CD4-positive, alpha-beta memory T cell (primary cell): ENCODE measurements at regions not wholly inside any gene's neighbourhood (a gene's known extent, or its start where the extent isn't known, plus 50 kb on each side); places are given as distances from the start of the nearest gene placed in this dataset.
"Not testable (repeated sequence)": the region's sequence is repeated elsewhere in the genome, so short reads cannot be mapped to it uniquely, and the experiment has no call there.

ENCODE experiments used
- CTCF ChIA-PET: fragments of 350-600 bp; sonication (Branson Sonifier 250); formaldehyde crosslinking; loops from one replicate; lab custom pipeline; 2021; ENCODE audit warnings: inconsistent platforms; ENCODE audit not compliant: partially characterized antibody; lab: Charles Lee
- POLR2A ChIA-PET: fragments of 350-600 bp; sonication (Branson Sonifier 250); formaldehyde crosslinking; loops from one replicate; lab custom pipeline; 2021; ENCODE audit not compliant: partially characterized antibody; lab: Charles Lee
- DNase-seq, 5 donors: peaks; one replicate each; pipeline versions ENCODE4 v3.0.0 to v3.0.0-alpha.2; 2020 to 2022; ENCODE audit warnings: mixed read lengths in 1 of 5
- H3K27ac ChIP-seq: one replicate; pipeline ENCODE4 v1.7.0; 2013; ENCODE audit warnings: low read depth, low read length
- H3K27me3 ChIP-seq: 2 replicates; pipeline ENCODE4 v1.7.0; 2013; ENCODE audit warnings: mild to moderate bottlenecking, low read length, moderate library complexity; ENCODE audit not compliant: insufficient read depth
- H3K36me3 ChIP-seq: 2 replicates; pipeline ENCODE4 v1.7.0; 2013; ENCODE audit warnings: mild to moderate bottlenecking, low read length, moderate library complexity; ENCODE audit not compliant: insufficient read depth
- H3K4me1 ChIP-seq: 2 replicates; pipeline ENCODE4 v1.7.0; 2013; ENCODE audit warnings: mild to moderate bottlenecking, low read length, moderate library complexity; ENCODE audit not compliant: insufficient read depth
- H3K4me3 ChIP-seq, 2 donors: one replicate each; pipeline ENCODE4 v1.7.0; 2013; ENCODE audit warnings: low read length in 2 of 2, mild to moderate bottlenecking in 1 of 2
- H3K9me3 ChIP-seq, 2 donors: one replicate each; pipeline ENCODE4 v1.7.0; 2013; ENCODE audit warnings: low read length in 2 of 2, control low read depth in 1 of 2; ENCODE audit not compliant: control insufficient read depth in 1 of 2
- H3K27ac Mint-ChIP-seq, 7 donors: one replicate each; pipeline ENCODE4 v1.8.0; 2020 to 2021; ENCODE audit warnings: mixed read lengths in 7 of 7, mild to moderate bottlenecking in 6 of 7, inconsistent platforms in 3 of 7, moderate library complexity in 3 of 7
- H3K27me3 Mint-ChIP-seq, 2 donors: one replicate each; pipeline ENCODE4 v1.8.0; 2020 to 2021; ENCODE audit warnings: mixed read lengths in 2 of 2
- H3K36me3 Mint-ChIP-seq, 2 donors: one replicate each; pipeline ENCODE4 v1.8.0; 2020 to 2021; ENCODE audit warnings: mixed read lengths in 2 of 2, inconsistent platforms in 1 of 2, mild to moderate bottlenecking in 1 of 2
- H3K4me1 Mint-ChIP-seq, 4 donors: one replicate each; pipeline ENCODE4 v1.8.0; 2020 to 2021; ENCODE audit warnings: mixed read lengths in 4 of 4, mild to moderate bottlenecking in 1 of 4
- H3K4me3 Mint-ChIP-seq, 8 donors: one replicate each; pipeline ENCODE4 v1.8.0; 2020 to 2021; ENCODE audit warnings: mixed read lengths in 8 of 8, mild to moderate bottlenecking in 7 of 8, moderate library complexity in 6 of 8, inconsistent platforms in 3 of 8
- H3K9me3 Mint-ChIP-seq, 8 donors: one replicate each; pipeline ENCODE4 v1.8.0; 2020 to 2021; ENCODE audit warnings: mixed read lengths in 8 of 8, mild to moderate bottlenecking in 5 of 8, inconsistent platforms in 3 of 8, moderate library complexity in 1 of 8
- intact Hi-C: fragments of 100-400 bp; cut with micrococcal nuclease; formaldehyde crosslinking; loops from one replicate; pipeline ENCODE4 v1.15.1; 2023

GRCh38 chr9:42430674-42431615 is 247.5 kb downstream of the SPATA31A6 start:
- H3K9me3 Mint-ChIP-seq, intact Hi-C loops, CTCF ChIA-PET, POLR2A ChIA-PET, H3K27me3 Mint-ChIP-seq, H3K27ac ChIP-seq, H3K27me3 ChIP-seq, H3K4me3 ChIP-seq, H3K9me3 ChIP-seq, DNase-seq, H3K36me3 Mint-ChIP-seq, H3K4me3 Mint-ChIP-seq, H3K36me3 ChIP-seq: not testable (repeated sequence)
- peaks cover 11% of the 10 kb centered on the region for H3K4me1 ChIP-seq
- peak overlapping the region in 4 of 7 donors; percentile 48 to 78 (median 62) for H3K27ac Mint-ChIP-seq
- H3K4me1 Mint-ChIP-seq, result peaks cover 11 to 38% (median 17%) of the 10 kb centered on the region in 4 donors

DNA sequence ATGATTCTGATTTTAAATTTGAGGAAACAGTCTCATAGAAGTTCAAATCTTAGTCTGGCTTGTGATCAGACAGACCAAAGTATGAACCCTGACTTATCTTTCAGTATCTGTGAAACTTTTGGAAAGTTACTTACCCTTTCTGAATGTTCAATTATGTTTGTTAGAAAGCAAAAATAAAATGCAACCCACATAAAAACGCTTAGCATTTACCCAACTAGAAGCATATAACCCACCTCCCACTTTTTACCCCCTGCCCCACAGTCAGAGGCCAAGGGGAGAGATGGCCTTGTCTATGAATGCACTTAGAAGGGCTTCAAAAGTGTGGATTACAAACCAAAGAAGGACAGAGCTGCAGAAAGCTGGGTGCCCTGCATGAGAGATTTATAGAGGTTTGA is 248.2 kb downstream of the SPATA31A6 start:
- intact Hi-C loops, DNase-seq, CTCF ChIA-PET, H3K9me3 Mint-ChIP-seq, H3K27me3 ChIP-seq, H3K9me3 ChIP-seq, H3K36me3 ChIP-seq, H3K36me3 Mint-ChIP-seq, H3K4me3 ChIP-seq, POLR2A ChIA-PET, H3K27ac ChIP-seq, H3K27me3 Mint-ChIP-seq: not testable (repeated sequence)
- Mint-ChIP-seq H3K4me1 (peaks cover 11 to 41% (median 18%) of the 10 kb centered on the region in 4 donors), H3K4me3 (peak overlapping the region in 1 of 8 donors; percentile 18), H3K27ac (peak overlapping the region in 2 of 7 donors; percentile 65 to 66)
- H3K4me1 ChIP-seq, result peaks cover 12% of the 10 kb centered on the region

DNA sequence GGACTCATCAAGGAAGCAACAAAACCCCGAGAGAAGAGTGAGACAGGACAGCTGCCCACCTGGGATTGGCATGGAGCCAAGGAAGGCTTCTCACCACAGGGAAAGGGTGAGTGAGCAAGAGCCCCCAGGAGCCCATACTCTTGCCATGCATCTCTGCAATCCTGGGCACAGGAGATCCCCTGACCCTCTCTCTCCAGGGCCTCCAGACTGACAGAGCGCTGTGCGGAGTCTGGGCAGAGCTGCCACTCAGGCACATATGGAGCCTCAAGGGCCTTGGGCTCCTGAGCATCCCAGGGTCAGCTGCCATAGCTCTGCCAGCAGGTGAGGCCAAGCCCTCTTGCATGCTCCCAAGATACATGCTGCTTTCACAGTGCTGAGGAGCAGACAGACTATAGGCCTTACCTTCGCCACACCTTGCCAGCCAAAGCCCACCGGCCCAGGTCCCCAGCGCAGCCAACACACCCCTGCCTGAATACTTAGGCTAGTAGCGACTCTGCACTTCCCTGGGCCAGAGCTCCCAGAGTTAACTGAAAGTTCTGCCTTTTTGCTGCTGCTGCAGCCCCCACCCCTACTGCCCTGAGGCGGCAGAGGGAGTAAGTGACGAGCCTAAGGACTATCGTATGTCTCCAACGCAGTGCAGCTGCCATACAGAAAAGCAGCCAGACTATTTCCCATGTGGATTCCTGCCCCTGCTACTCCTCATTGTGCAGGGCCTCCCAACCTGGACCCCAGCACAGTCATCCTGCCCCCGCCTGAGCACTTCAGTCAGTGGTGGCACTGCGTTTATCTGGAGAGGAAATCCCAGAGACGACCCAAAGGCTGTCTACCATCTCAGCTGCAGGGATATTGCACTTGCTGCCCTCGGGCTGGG is 251.6 kb downstream of the SPATA31A6 start:
- Mint-ChIP-seq H3K4me1 (peaks cover 11 to 41% (median 18%) of the 10 kb centered on the region in 4 donors), H3K4me3 (peak overlapping the region in 5 of 8 donors; percentile 17 to 53 (median 36)), H3K27ac (peak overlapping the region; percentile 37 to 80 (median 75))
- peaks cover 12% of the 10 kb centered on the region for H3K4me1 ChIP-seq
- H3K9me3 Mint-ChIP-seq, H3K27ac ChIP-seq, CTCF ChIA-PET, H3K36me3 Mint-ChIP-seq, H3K27me3 Mint-ChIP-seq, H3K36me3 ChIP-seq, POLR2A ChIA-PET, H3K9me3 ChIP-seq, H3K4me3 ChIP-seq, intact Hi-C loops, H3K27me3 ChIP-seq: not testable (repeated sequence)
- peak in 1 of 5 donors; percentile 33 for DNase-seq

DNA sequence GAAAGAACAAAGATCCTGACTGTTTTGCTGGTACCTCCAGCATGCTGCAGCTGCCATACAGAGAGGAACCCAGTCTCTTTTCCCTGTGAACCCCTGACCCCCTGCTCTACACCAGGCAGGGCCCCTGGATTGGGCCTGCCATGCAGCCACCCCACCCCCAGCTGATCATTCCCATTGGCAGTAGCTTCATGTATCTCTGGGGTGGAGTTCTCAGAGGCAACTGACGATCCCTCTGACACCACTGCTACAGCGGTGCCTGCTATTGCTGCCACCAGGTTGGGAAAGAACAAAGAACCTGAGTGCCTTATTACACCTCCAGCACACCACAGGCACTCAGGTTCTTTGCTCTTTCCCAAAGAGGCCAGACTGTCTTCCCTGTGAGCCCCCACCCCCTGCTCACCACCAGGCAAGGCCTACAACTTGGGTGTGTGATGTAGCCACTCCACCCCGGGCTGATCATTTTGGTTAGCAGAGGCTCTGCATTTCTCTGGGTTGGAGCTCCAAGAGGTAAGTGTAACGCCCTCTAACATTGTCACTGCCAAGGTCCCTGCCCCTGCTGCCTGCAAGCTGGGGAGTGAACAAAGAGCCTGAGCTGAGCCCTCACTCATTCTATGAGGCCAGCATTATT is 252.4 kb downstream of the SPATA31A6 start:
- peak in 1 of 5 donors; percentile 9 for DNase-seq
- H3K4me3 ChIP-seq, H3K27me3 Mint-ChIP-seq, CTCF ChIA-PET, intact Hi-C loops, H3K9me3 ChIP-seq, H3K36me3 ChIP-seq, H3K27ac ChIP-seq, POLR2A ChIA-PET, H3K4me1 ChIP-seq, H3K27me3 ChIP-seq, H3K36me3 Mint-ChIP-seq, H3K9me3 Mint-ChIP-seq: not testable (repeated sequence)
- Mint-ChIP-seq H3K4me1 (peaks cover 8 to 37% (median 15%) of the 10 kb centered on the region in 4 donors), H3K27ac (peak overlapping the region; percentile 37 to 89 (median 80)), H3K4me3 (peak overlapping the region in 6 of 8 donors; percentile 26 to 77 (median 54))

- peak overlapping the region in 2 of 7 donors; percentile 29 to 68 for H3K27ac Mint-ChIP-seq
Observed at GRCh38 chr9:42437057-42437759, 253.7 kb downstream of the SPATA31A6 start.

DNA sequence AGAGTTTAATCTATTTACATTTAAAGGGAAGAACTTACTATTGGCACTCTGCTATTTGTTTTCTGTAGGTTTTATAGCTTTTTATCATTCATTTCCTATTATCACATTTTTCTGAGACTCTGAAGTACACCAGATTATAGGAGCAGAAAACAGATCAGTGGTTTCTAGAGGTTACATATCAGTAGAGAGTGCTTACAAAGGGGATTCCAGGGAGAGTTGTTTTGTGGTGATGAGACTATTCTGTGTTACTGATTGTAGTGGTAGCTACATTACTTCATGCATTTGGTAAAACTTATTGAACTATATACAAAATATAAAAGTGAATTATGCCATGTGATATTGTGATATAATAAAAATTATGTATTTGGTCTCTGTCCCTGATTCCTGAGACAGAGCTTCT is 259.2 kb downstream of the SPATA31A6 start:
- H3K4me3 ChIP-seq, CTCF ChIA-PET, H3K27ac ChIP-seq, H3K4me1 Mint-ChIP-seq, H3K27me3 Mint-ChIP-seq, intact Hi-C loops, POLR2A ChIA-PET, H3K4me3 Mint-ChIP-seq, H3K4me1 ChIP-seq, H3K36me3 Mint-ChIP-seq, H3K36me3 ChIP-seq, DNase-seq, H3K9me3 Mint-ChIP-seq, H3K27ac Mint-ChIP-seq, H3K27me3 ChIP-seq, H3K9me3 ChIP-seq: not testable (repeated sequence)

More at GRCh38 chr9:42437057-42437759, 253.7 kb downstream of the SPATA31A6 start:
- H3K36me3 ChIP-seq, intact Hi-C loops, H3K27me3 Mint-ChIP-seq, H3K9me3 ChIP-seq, POLR2A ChIA-PET, H3K9me3 Mint-ChIP-seq, H3K36me3 Mint-ChIP-seq, H3K27ac ChIP-seq, CTCF ChIA-PET, H3K4me3 ChIP-seq, H3K4me1 ChIP-seq, H3K27me3 ChIP-seq: not testable (repeated sequence)
- H3K4me1 Mint-ChIP-seq, result peaks cover 0 to 29% (median 12%) of the 10 kb centered on the region in 4 donors
- peak in 1 of 5 donors; percentile 2 for DNase-seq
- peak overlapping the region in 4 of 8 donors; percentile 15 to 52 (median 49) for H3K4me3 Mint-ChIP-seq
